WI38 (cell line): ENCODE measurements at regions not wholly inside any gene's neighbourhood (a gene's known extent, or its start where the extent isn't known, plus 50 kb on each side); places are given as distances from the start of the nearest gene placed in this dataset.
"Not testable (repeated sequence)": the region's sequence is repeated elsewhere in the genome, so short reads cannot be mapped to it uniquely, and the experiment has no call there.

Experiments used
- H3K4me3 ChIP-seq: 2 replicates; pipeline ENCODE4 v1.5.1; 2011; ENCODE audit warnings: low read depth, mild to moderate bottlenecking, control low read depth, low read length
- TF ChIP-seq, protein P1 (sequence below): IDR thresholded peaks from 2 replicates; pipeline ENCODE4 v1.5.1; 2012; ENCODE audit warnings: low read depth, mild to moderate bottlenecking, control low read depth, low read length

DNA sequence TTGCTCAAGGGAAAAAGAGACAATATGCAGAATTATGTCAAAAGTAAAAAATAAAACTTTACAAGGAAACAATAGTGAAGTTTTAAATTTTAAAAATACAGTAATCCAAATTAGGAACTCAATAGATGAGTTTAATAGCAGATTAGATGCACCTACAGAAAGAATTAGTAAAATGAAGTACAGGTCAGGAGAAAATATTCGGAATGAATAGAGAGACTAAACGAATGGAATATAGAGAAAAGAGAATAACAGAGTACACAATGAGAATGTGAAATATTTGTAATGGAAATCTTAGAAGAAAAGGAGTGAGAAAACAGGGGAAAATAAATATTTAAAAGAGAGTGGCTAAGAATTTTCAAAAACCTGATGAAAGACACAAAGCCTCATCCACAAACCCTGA is 275.7 kb upstream of the MMADHC start:
- no peak overlapping the region for H3K4me3 ChIP-seq
- TF ChIP-seq, protein P1, sequence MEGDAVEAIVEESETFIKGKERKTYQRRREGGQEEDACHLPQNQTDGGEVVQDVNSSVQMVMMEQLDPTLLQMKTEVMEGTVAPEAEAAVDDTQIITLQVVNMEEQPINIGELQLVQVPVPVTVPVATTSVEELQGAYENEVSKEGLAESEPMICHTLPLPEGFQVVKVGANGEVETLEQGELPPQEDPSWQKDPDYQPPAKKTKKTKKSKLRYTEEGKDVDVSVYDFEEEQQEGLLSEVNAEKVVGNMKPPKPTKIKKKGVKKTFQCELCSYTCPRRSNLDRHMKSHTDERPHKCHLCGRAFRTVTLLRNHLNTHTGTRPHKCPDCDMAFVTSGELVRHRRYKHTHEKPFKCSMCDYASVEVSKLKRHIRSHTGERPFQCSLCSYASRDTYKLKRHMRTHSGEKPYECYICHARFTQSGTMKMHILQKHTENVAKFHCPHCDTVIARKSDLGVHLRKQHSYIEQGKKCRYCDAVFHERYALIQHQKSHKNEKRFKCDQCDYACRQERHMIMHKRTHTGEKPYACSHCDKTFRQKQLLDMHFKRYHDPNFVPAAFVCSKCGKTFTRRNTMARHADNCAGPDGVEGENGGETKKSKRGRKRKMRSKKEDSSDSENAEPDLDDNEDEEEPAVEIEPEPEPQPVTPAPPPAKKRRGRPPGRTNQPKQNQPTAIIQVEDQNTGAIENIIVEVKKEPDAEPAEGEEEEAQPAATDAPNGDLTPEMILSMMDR = no peak

DNA sequence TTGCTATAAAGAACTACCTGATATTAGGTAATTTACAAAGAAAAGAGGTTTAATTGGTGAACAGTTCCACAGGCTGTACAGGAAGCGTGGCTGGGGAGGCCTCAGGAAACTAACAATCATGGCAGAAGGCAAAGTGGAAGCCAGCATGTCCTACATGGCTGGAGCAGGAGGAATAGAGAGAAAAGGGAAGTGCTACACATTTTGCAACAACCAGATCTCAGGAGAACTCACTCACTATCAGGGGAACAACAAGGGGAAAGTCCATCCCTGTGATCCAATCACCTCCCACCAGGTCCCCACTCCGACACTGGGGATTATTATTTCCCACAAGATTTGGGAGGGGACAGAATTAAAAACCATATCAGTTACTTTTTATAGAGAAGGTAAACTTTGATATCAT is 273.5 kb upstream of the MMADHC start:
- TF ChIP-seq, protein P1 = no peak
- no peak overlapping the region for H3K4me3 ChIP-seq

DNA sequence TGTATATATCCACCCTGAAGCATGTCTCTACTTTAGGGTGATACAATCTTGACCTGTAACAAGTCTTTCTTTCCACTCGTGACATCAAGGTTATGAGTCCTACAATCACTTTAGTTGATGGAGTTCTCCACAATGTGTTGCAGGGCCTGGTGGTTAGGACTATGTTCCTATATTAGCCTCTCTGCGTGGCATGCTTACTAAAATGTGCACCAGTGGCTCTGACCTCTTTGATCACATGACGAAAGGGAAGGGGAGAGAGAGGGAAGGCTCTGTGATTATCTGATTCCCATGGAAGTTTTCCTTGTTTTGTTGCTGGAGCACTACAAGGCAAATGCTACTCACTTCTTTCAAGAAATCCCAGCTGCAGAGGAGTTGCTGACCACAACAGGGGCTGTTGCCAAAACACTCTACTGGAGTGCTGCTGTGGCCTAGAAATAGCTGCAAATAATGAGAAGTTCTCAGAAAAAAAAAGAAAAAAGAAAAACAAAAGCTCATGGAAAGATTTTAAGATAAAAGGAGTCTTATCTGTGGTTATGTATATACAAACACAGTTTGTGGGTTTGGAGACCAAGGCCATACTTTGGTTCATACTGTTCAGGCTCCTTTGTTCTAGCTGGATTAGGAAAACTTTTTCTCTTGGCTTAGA is 272.8 kb upstream of the MMADHC start:
- TF ChIP-seq, protein P1 = no peak
- no peak overlapping the region for H3K4me3 ChIP-seq

DNA sequence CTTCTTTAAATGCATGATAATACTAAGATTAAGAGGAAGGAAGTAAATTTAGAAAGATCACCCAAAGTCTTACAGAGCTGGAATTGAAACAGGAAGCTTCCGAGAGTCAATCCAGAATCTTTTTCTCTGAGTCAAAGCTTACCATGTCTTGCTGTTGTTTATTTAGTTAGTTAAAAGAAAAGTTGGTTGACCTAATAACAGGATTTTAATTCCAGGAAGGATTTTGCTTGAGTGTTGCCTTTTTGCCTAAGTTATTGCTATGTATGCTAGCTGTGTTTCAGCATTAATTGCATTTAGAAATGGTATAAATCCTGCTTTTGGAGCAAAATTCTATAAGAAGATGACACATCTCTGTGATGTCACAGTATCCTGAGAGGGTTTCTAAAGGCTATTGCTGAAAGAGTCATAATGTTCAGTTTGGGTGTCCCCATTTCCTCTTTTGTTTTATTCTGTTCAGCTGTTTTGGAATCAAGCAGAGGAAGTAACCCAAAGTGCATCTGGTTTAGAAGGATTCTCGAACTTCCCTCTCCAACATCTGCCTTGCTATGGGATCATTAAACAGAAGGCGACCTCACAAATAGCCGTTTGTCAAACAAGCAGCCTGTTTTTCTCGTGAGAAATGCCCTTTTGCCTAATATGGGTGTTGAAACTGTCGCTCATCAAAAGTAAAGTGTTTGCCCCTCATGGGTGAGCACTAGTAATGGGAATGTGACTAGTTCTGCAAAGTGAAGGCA is 271.5 kb upstream of the MMADHC start:
- TF ChIP-seq, protein P1 = no peak
- H3K4me3 ChIP-seq = 0 out of 2 replicates have a peak overlapping the region, but pooled peaks have one; percentile 21

DNA sequence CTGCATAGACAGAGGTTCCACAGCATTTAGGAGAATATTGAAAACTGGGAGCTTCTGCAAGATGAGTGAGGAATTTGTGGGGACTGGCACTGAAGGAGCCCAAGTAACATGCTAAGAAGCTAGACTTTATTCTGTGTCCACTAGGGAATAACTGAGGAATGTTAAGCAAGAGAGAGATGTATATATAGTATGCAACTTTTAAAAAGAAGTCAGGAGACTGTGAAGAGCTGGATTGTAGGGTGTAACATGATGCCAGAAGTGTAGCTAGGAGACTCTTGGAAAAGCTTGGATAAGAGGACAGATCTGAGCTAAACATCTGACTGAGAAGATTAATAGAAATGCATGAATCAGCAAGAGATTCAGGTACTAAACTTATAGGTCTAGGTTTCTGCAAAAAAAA is 270.6 kb upstream of the MMADHC start:
- TF ChIP-seq, protein P1 = no peak
- no peak overlapping the region for H3K4me3 ChIP-seq

DNA sequence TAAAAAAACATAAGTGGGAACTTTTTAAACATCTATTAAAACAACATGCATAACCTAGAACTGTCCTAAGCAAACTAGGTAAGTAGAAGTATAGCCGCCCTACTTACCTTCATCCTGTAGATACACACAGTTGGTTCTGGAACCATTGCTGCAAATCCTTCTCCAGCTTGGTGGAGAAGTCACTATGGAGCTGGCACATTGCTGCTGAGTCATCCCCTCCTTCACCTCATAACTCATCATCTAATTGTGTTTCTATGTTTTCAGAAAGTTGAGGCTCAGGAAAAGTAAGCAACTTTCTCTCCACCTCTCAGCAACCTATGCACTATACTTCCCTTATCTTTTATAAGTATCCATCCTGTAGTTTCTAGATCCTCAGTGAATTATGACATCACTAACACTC is 269.8 kb upstream of the MMADHC start:
- TF ChIP-seq, protein P1 = no peak
- no peak overlapping the region for H3K4me3 ChIP-seq

DNA sequence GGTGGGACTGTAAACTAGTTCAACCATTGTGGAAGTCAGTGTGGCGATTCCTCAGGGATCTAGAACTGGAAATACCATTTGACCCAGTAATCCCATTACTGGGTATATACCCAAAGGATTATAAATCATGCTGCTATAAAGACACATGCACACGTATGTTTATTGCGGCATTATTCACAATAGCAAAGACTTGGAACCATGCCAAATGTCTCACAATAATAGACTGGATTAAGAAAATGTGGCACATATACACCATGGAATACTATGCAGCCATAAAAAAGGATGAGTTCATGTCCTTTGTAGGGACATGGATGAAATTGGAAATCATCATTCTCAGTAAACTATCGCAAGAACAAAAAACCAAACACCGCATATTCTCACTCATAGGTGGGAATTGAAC is 268.3 kb upstream of the MMADHC start:
- not testable (repeated sequence) for H3K4me3 ChIP-seq
